GM13976 (cell line): ENCODE measurements at regions not wholly inside any gene's neighbourhood (a gene's known extent, or its start where the extent isn't known, plus 50 kb on each side); places are given as distances from the start of the nearest gene placed in this dataset.

Experiments used
- DNase-seq: peaks from one replicate; pipeline ENCODE4 v3.0.0; 2012; ENCODE audit warnings: low spot score
- in situ Hi-C: fragments of 300-500 bp; cut with MboI; formaldehyde crosslinking; loops from one replicate; pipeline ENCODE4 v1.12.0; 2022; ENCODE audit warnings: low sequenced_read_pairs, mixed read lengths, inconsistent platforms; ENCODE audit not compliant: unreplicated experiment
- TF ChIP-seq, protein P1 (sequence below): IDR thresholded peaks from 2 replicates; pipeline ENCODE4 v1.5.1; 2012; ENCODE audit warnings: borderline replicate concordance, mild to moderate bottlenecking; ENCODE audit not compliant: insufficient read depth; ENCODE audit errors: extremely low read depth, missing control alignments, control extremely low read depth

DNA sequence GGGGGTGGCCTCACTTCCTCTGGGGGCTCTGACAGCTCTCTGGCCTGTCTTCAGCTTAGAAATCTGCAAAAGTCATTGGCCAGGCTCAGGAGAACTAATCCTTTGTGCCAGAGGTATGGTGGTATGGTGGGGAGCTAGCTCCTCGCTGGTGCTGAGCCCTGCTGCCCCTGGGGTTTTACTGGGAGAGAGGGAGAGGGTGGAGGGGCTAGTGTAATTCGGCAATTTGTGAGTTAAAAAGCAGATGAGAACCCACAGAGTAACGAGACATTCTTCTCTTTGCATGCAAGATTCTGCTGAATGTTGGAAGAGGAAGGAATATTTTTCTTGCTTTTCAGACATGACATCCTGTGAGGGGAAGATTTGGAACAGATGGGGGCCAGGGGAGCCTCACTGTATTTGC is 65.5 kb upstream of the SPRY4 start:
- no peak for DNase-seq
- TF ChIP-seq, protein P1, sequence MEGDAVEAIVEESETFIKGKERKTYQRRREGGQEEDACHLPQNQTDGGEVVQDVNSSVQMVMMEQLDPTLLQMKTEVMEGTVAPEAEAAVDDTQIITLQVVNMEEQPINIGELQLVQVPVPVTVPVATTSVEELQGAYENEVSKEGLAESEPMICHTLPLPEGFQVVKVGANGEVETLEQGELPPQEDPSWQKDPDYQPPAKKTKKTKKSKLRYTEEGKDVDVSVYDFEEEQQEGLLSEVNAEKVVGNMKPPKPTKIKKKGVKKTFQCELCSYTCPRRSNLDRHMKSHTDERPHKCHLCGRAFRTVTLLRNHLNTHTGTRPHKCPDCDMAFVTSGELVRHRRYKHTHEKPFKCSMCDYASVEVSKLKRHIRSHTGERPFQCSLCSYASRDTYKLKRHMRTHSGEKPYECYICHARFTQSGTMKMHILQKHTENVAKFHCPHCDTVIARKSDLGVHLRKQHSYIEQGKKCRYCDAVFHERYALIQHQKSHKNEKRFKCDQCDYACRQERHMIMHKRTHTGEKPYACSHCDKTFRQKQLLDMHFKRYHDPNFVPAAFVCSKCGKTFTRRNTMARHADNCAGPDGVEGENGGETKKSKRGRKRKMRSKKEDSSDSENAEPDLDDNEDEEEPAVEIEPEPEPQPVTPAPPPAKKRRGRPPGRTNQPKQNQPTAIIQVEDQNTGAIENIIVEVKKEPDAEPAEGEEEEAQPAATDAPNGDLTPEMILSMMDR: no peak
- in situ Hi-C loops: no loop called here

DNA sequence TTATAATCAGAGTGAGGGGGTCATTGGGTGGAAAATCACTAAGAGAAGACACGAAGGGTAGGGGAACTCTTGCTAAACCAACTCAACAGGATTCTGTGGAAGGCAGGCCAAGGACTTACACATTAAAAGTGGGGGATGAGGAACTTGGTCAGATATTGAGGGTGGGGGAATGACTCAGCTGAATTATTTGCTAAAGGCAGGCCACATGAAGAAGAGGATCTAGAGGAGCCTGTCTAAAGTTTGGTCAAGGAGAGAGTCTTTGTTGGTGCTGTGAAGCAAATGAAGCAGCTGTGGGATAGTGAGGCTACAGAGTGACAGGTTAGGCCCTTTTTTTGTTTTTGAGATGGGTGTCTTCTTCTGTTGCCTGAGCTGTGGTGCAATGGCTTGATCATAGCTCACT is 63.9 kb upstream of the SPRY4 start:
- in situ Hi-C loops: no loop called here
- DNase-seq: no peak
- TF ChIP-seq, protein P1: no peak

DNA sequence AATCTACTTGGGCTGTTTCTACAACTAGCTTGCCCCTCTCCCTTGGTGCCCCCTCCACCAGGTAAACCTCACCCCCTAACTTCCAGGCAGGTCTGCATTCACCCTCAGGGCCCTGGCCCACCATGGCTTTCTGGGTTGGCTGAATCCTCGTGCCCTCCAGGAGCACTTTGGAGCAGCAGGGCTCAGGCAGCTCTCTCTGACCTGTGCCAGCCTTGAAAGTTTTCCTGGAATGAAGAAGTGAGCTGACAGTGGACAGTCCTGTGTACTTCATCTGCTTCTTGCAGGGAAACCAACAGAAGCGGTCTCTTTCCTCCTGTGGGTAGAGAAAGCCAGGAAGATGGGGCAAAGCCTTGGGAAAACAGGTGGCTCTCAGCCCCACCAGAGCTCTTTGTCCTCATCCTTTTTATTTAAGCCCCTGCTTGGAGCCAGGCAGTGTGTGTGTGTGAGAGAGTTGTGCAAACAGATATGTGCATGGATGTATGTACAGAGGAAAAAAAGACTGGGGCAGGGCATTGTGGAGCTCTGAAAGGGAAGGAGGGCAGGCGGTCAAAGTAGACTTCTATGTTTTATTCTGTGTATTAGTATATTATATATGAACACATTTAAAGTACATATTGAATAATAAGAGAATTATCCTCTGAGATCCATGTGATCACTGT is 62.3 kb upstream of the SPRY4 start:
- TF ChIP-seq, protein P1: no peak
- in situ Hi-C loops: no loop called here
- no peak for DNase-seq

DNA sequence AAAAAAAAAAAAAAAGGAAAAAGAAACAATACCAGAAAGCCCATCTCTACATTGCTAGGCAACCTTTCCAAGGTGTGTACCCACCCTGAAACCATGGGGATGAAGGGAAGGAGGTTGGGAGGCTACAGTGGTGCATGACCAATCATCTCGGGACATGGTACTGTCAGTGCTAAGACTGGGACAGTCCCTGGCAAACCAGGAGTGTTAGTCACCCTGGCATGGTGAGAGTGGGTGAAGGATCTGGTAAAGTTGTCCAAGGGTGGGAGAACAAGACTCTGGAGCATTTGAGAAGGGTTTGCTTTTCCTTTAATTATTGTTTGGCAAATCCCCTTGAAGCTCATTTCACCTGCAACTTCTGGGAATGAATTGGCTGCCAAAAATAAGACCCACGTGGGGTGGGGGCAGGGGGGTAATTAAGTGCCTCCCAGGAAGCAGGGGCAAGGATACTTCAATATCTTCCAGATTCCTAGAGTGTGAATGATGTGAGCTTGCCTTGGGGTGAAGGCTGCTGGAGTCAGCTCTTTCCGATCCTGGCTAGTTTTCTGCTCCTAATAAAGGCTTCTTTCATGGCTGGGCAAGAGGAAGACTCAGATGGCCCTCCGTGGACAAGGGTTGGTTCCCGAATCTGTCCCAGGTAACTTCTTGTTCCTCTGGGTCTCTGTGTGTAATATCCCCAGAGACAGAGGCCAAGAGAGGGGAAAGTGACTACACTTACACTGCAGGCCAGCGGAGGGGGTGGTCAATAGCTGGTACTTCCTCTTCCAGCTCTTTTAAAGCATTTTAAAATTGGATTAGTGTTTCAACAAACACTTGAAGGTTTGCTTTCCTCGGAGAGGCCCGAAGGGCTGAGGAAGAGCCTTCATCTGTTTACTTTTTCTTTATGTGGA is 61.6 kb upstream of the SPRY4 start:
- in situ Hi-C loops: no loop called here
- no peak for DNase-seq

DNA sequence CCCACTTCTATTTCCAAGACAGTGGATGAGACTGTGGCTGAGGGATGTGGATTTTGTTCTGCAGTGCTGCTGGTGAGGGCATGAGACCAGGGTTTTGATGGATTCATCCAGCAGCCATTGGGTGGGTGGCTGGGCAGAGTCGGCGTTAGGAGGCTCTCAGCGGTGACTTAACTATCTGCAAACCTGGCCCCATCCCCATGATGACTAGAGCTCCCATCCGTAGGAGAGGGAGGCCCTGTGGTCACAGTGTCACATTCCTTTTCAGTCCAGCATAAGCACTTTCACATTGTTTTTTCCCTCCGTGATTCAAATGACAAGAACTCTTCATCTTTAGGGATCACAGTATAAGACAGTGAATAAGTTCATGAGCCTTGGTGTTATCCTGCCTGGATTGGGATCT is 60.4 kb upstream of the SPRY4 start:
- in situ Hi-C loops: no loop called here
- TF ChIP-seq, protein P1: no peak
- DNase-seq: no peak

More for the DNA sequence above, 61.6 kb upstream of the SPRY4 start:
- TF ChIP-seq, protein P1: no peak

DNA sequence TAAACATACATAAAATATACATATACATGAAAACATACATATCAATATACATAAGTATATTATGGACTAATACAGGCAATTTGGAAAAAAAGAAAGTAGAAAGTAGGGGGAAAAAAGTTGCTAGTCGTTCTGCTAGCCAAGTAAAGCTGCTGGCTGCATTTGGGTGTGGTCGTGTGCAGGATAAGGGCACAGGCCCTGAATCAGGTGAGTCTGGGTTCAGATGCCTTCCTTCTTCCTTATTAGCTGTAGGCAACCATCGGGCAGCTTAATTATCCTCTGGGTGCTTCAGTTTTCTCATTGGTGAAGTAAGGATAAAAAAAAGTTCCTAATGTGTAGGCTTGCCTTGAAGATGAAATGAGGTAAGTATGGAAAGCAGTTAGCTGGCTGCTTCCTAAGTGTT is 59.2 kb upstream of the SPRY4 start:
- no peak for DNase-seq
- in situ Hi-C loops: no loop called here
- TF ChIP-seq, protein P1: no peak
